Effector memory CD8-positive, alpha-beta T cell (primary cell): ENCODE measurements at regions not wholly inside any gene's neighbourhood (a gene's known extent, or its start where the extent isn't known, plus 50 kb on each side); places are given as distances from the start of the nearest gene placed in this dataset.
A peak's percentile ranks its signal among the peaks of the same experiment; 100 is the strongest.

Source experiments
- ATAC-seq: fragments of 150-1000 bp; cut with Tn5 transposase; replicated peaks from 2 replicates; pipeline ENCODE4 v1.10.0; 2021; ENCODE audit warnings: mild to moderate bottlenecking, moderate library complexity
- DNase-seq, 3 experiments: peaks; one replicate each; pipeline ENCODE4 v3.0.0; 2021
- H3K27ac Mint-ChIP-seq, 2 donors: one replicate each; pipeline ENCODE4 v1.8.0; 2022; ENCODE audit warnings: mild to moderate bottlenecking in 2 of 2, mixed read lengths in 2 of 2, moderate library complexity in 2 of 2
- H3K27me3 Mint-ChIP-seq, 2 donors: one replicate each; pipeline ENCODE4 v1.8.0; 2022; ENCODE audit warnings: mixed read lengths in 2 of 2
- H3K36me3 Mint-ChIP-seq: one replicate; pipeline ENCODE4 v1.8.0; 2022; ENCODE audit warnings: mild to moderate bottlenecking, moderate library complexity, mixed read lengths; ENCODE audit not compliant: insufficient read depth
- H3K4me1 Mint-ChIP-seq, 2 donors: one replicate each; pipeline ENCODE4 v1.8.0; 2022; ENCODE audit warnings: low read depth in 2 of 2, mixed read lengths in 2 of 2
- H3K4me3 Mint-ChIP-seq, 2 donors: one replicate each; pipeline ENCODE4 v1.8.0; 2022; ENCODE audit warnings: mild to moderate bottlenecking in 2 of 2, mixed read lengths in 2 of 2, moderate library complexity in 2 of 2
- H3K9me3 Mint-ChIP-seq, 2 donors: one replicate each; pipeline ENCODE4 v1.8.0; 2022; ENCODE audit warnings: mixed read lengths in 2 of 2

GRCh38 chr14:22044193-22044592 is 370.6 kb upstream of the OR4E1 start:
- H3K4me3 Mint-ChIP-seq: no peak overlapping the region
- peaks cover 0 to 2% of the 10 kb centered on the region in 2 donors for H3K4me1 Mint-ChIP-seq
- ATAC-seq (no peak), DNase-seq (no peak)
- H3K36me3 Mint-ChIP-seq: no peaks in the 10 kb centered on the region
- H3K27me3 Mint-ChIP-seq: peaks cover 0 to 8% of the 10 kb centered on the region in 2 donors
- no peak overlapping the region for H3K27ac Mint-ChIP-seq
- H3K9me3 Mint-ChIP-seq: no peaks in the 10 kb centered on the region

GRCh38 chr14:22040781-22041125 is 367.1 kb upstream of the OR4E1 start:
- peak overlapping the region; percentile 57 to 79 for H3K4me3 Mint-ChIP-seq
- no peak for ATAC-seq
- H3K27ac Mint-ChIP-seq: peak overlapping the region; percentile 51 to 77

GRCh38 chr14:22039938-22040780 is 366.5 kb upstream of the OR4E1 start:
- H3K27me3 Mint-ChIP-seq: no peaks in the 10 kb centered on the region
- H3K4me3 Mint-ChIP-seq: peak overlapping the region; percentile 57 to 79
- no peaks in the 10 kb centered on the region for H3K9me3 Mint-ChIP-seq
- no peaks in the 10 kb centered on the region for H3K36me3 Mint-ChIP-seq
- H3K27ac Mint-ChIP-seq: peak overlapping the region; percentile 51 to 77
- ATAC-seq (peak; percentile 75), DNase-seq (peak in 1 of 3 experiments; percentile 12)
- H3K4me1 Mint-ChIP-seq: peaks cover 0 to 2% of the 10 kb centered on the region in 2 donors

More at GRCh38 chr14:22040781-22041125, 367.1 kb upstream of the OR4E1 start:
- no peak for DNase-seq
- no peaks in the 10 kb centered on the region for H3K36me3 Mint-ChIP-seq
- H3K4me1 Mint-ChIP-seq: peaks cover 0 to 2% of the 10 kb centered on the region in 2 donors
- H3K27me3 Mint-ChIP-seq: peaks cover 0 to 1% of the 10 kb centered on the region in 2 donors
- H3K9me3 Mint-ChIP-seq: no peaks in the 10 kb centered on the region

- DNase-seq (no peak), ATAC-seq (no peak)
- Mint-ChIP-seq H3K9me3 (no peaks in the 10 kb centered on the region), H3K4me3 (no peak overlapping the region), H3K4me1 (peaks cover 0 to 2% of the 10 kb centered on the region in 2 donors), H3K27me3 (no peaks in the 10 kb centered on the region), H3K36me3 (no peaks in the 10 kb centered on the region), H3K27ac (no peak overlapping the region)
These were observed 363.1 kb upstream of the OR4E1 start for GRCh38 chr14:22036541-22037239.

- Mint-ChIP-seq H3K9me3 (no peaks in the 10 kb centered on the region), H3K36me3 (no peaks in the 10 kb centered on the region), H3K27ac (peak overlapping the region in 1 of 2 donors; percentile 46), H3K4me3 (peak overlapping the region in 1 of 2 donors; percentile 8), H3K27me3 (no peaks in the 10 kb centered on the region), H3K4me1 (no peaks in the 10 kb centered on the region)
- peak; percentile 41 for ATAC-seq
- DNase-seq: no peak
These were observed 352.9 kb upstream of the OR4E1 start for GRCh38 chr14:22026527-22026926.

- no peaks in the 10 kb centered on the region for H3K4me1 Mint-ChIP-seq
- H3K9me3 Mint-ChIP-seq: no peaks in the 10 kb centered on the region
- peak overlapping the region in 1 of 2 donors; percentile 46 for H3K27ac Mint-ChIP-seq
- peak overlapping the region in 1 of 2 donors; percentile 8 for H3K4me3 Mint-ChIP-seq
- no peak for DNase-seq
- ATAC-seq: no peak
- H3K36me3 Mint-ChIP-seq: no peaks in the 10 kb centered on the region
- no peaks in the 10 kb centered on the region for H3K27me3 Mint-ChIP-seq
These were observed 352.3 kb upstream of the OR4E1 start for GRCh38 chr14:22025879-22026278.

GRCh38 chr14:22024137-22024536 is 350.5 kb upstream of the OR4E1 start:
- Mint-ChIP-seq H3K4me1 (no peaks in the 10 kb centered on the region), H3K36me3 (no peaks in the 10 kb centered on the region), H3K27ac (no peak overlapping the region), H3K27me3 (no peaks in the 10 kb centered on the region), H3K9me3 (no peaks in the 10 kb centered on the region), H3K4me3 (no peak overlapping the region)
- DNase-seq (no peak), ATAC-seq (no peak)

- no peak for DNase-seq
- no peaks in the 10 kb centered on the region for H3K4me1 Mint-ChIP-seq
- no peak overlapping the region for H3K27ac Mint-ChIP-seq
- H3K4me3 Mint-ChIP-seq: no peak overlapping the region
- H3K9me3 Mint-ChIP-seq: no peaks in the 10 kb centered on the region
- H3K36me3 Mint-ChIP-seq: no peaks in the 10 kb centered on the region
- ATAC-seq: no peak
- H3K27me3 Mint-ChIP-seq: no peaks in the 10 kb centered on the region
These were observed 345.3 kb upstream of the OR4E1 start for GRCh38 chr14:22018890-22019289.

- no peaks in the 10 kb centered on the region for H3K27me3 Mint-ChIP-seq
- H3K27ac Mint-ChIP-seq: no peak overlapping the region
- H3K36me3 Mint-ChIP-seq: no peaks in the 10 kb centered on the region
- DNase-seq (no peak), ATAC-seq (no peak)
- no peaks in the 10 kb centered on the region for H3K9me3 Mint-ChIP-seq
- peaks cover under 1 to 1% of the 10 kb centered on the region in 2 donors for H3K4me1 Mint-ChIP-seq
- no peak overlapping the region for H3K4me3 Mint-ChIP-seq
These were observed 338.8 kb upstream of the OR4E1 start for GRCh38 chr14:22012452-22012851.

GRCh38 chr14:22011253-22011642 is 337.6 kb upstream of the OR4E1 start:
- DNase-seq (no peak), ATAC-seq (no peak)
- Mint-ChIP-seq H3K27me3 (no peaks in the 10 kb centered on the region), H3K4me1 (peaks cover 3% of the 10 kb centered on the region in 2 donors), H3K27ac (no peak overlapping the region), H3K9me3 (no peaks in the 10 kb centered on the region), H3K36me3 (no peaks in the 10 kb centered on the region), H3K4me3 (no peak overlapping the region)

GRCh38 chr14:22010545-22011252 is 337.1 kb upstream of the OR4E1 start:
- no peak for ATAC-seq
- no peak overlapping the region for H3K4me3 Mint-ChIP-seq
- H3K36me3 Mint-ChIP-seq: no peaks in the 10 kb centered on the region

GRCh38 chr14:22008766-22009165 is 335.1 kb upstream of the OR4E1 start:
- no peaks in the 10 kb centered on the region for H3K9me3 Mint-ChIP-seq
- DNase-seq: no peak
- no peak for ATAC-seq
- H3K27ac Mint-ChIP-seq: no peak overlapping the region
- H3K36me3 Mint-ChIP-seq: no peaks in the 10 kb centered on the region
- H3K4me1 Mint-ChIP-seq: peaks cover 3% of the 10 kb centered on the region in 2 donors
- no peaks in the 10 kb centered on the region for H3K27me3 Mint-ChIP-seq
- no peak overlapping the region for H3K4me3 Mint-ChIP-seq

More at GRCh38 chr14:22010545-22011252, 337.1 kb upstream of the OR4E1 start:
- no peak overlapping the region for H3K27ac Mint-ChIP-seq
- H3K9me3 Mint-ChIP-seq: no peaks in the 10 kb centered on the region
- H3K4me1 Mint-ChIP-seq: peaks cover 3% of the 10 kb centered on the region in 2 donors
- H3K27me3 Mint-ChIP-seq: no peaks in the 10 kb centered on the region
- DNase-seq: no peak

GRCh38 chr14:22007784-22008412 is 334.3 kb upstream of the OR4E1 start:
- peaks cover 3 to 9% of the 10 kb centered on the region in 2 donors for H3K4me1 Mint-ChIP-seq
- ATAC-seq (peak; percentile 46), DNase-seq (no peak)
- peak overlapping the region in 1 of 2 donors; percentile 75 for H3K27ac Mint-ChIP-seq
- peak overlapping the region; percentile 62 to 81 for H3K4me3 Mint-ChIP-seq
- no peaks in the 10 kb centered on the region for H3K9me3 Mint-ChIP-seq
- no peaks in the 10 kb centered on the region for H3K27me3 Mint-ChIP-seq
- peaks cover 1% of the 10 kb centered on the region for H3K36me3 Mint-ChIP-seq
